Naive thymus-derived CD4-positive, alpha-beta T cell (primary cell): ENCODE measurements at regions not wholly inside any gene's neighbourhood (a gene's known extent, or its start where the extent isn't known, plus 50 kb on each side); places are given as distances from the start of the nearest gene placed in this dataset.

ENCODE experiments used
- ATAC-seq: fragments of 150-1000 bp; cut with Tn5 transposase; 2 replicates; pipeline ENCODE4 v1.10.0; 2021; ENCODE audit warnings: mild to moderate bottlenecking, moderate library complexity
- CTCF ChIA-PET: fragments of 350-600 bp; sonication (Branson Sonifier 250); formaldehyde crosslinking; loops from one replicate; lab custom pipeline; 2021; ENCODE audit warnings: antibody characterized with exemption; lab: Charles Lee
- POLR2A ChIA-PET: fragments of 350-600 bp; sonication (Branson Sonifier 250); formaldehyde crosslinking; loops from one replicate; lab custom pipeline; 2021; ENCODE audit warnings: antibody characterized with exemption, inconsistent platforms; lab: Charles Lee
- DNase-seq, 9 donors: peaks; one replicate each; pipeline versions ENCODE4 v3.0.0 to v3.0.0-alpha.2; 2020 to 2022; ENCODE audit warnings: mixed read lengths in 1 of 9
- H3K27ac ChIP-seq: one replicate; pipeline ENCODE4 v1.7.0; 2013; ENCODE audit warnings: mild to moderate bottlenecking, low read depth, low read length, moderate library complexity
- H3K27me3 ChIP-seq, 2 donors: one replicate each; pipeline ENCODE4 v1.7.0; 2013; ENCODE audit warnings: low read length in 2 of 2, mild to moderate bottlenecking in 2 of 2, moderate library complexity in 2 of 2; ENCODE audit not compliant: control insufficient read depth in 2 of 2, insufficient read depth in 2 of 2
- H3K36me3 ChIP-seq, 3 experiments: 1 replicate in 2 of 3; 2 replicates in 1 of 3; pipeline ENCODE4 v1.7.0; 2013; ENCODE audit warnings: low read length in 3 of 3, mild to moderate bottlenecking in 3 of 3, moderate library complexity in 1 of 3; ENCODE audit not compliant: insufficient read depth in 3 of 3, control insufficient read depth in 2 of 3
- H3K4me1 ChIP-seq, 2 donors: one replicate each; pipeline ENCODE4 v1.7.0; 2013; ENCODE audit warnings: low read length in 2 of 2, mild to moderate bottlenecking in 2 of 2, moderate library complexity in 1 of 2; ENCODE audit not compliant: control insufficient read depth in 2 of 2, insufficient read depth in 2 of 2
- H3K4me3 ChIP-seq: 2 replicates; pipeline ENCODE4 v1.7.0; 2013; ENCODE audit warnings: mild to moderate bottlenecking, low read length
- H3K9me3 ChIP-seq, 3 experiments: 1 replicate in 2 of 3; 2 replicates in 1 of 3; pipeline ENCODE4 v1.7.0; 2013; ENCODE audit warnings: low read length in 3 of 3; ENCODE audit not compliant: control insufficient read depth in 2 of 3
- H3K27ac Mint-ChIP-seq, 9 donors: one replicate each; pipeline ENCODE4 v1.8.0; 2020 to 2022; ENCODE audit warnings: mixed read lengths in 9 of 9, mild to moderate bottlenecking in 8 of 9, moderate library complexity in 5 of 9, inconsistent platforms in 2 of 9
- H3K27me3 Mint-ChIP-seq, 5 donors: one replicate each; pipeline ENCODE4 v1.8.0; 2021 to 2022; ENCODE audit warnings: mixed read lengths in 5 of 5, mild to moderate bottlenecking in 1 of 5
- H3K36me3 Mint-ChIP-seq, 5 donors: one replicate each; pipeline ENCODE4 v1.8.0; 2020 to 2022; ENCODE audit warnings: mixed read lengths in 5 of 5, mild to moderate bottlenecking in 3 of 5, inconsistent platforms in 1 of 5
- H3K4me1 Mint-ChIP-seq, 7 donors: one replicate each; pipeline ENCODE4 v1.8.0; 2020 to 2022; ENCODE audit warnings: mixed read lengths in 7 of 7, mild to moderate bottlenecking in 3 of 7, inconsistent platforms in 1 of 7
- H3K4me3 Mint-ChIP-seq, 10 donors: one replicate each; pipeline ENCODE4 v1.8.0; 2020 to 2022; ENCODE audit warnings: mild to moderate bottlenecking in 10 of 10, mixed read lengths in 10 of 10, moderate library complexity in 6 of 10, inconsistent platforms in 2 of 10
- H3K9me3 Mint-ChIP-seq, 11 donors: one replicate each; pipeline ENCODE4 v1.8.0; 2020 to 2022; ENCODE audit warnings: mixed read lengths in 11 of 11, mild to moderate bottlenecking in 4 of 11, inconsistent platforms in 1 of 11, moderate library complexity in 1 of 11
- intact Hi-C, 2 donors: fragments of 100-400 bp; cut with micrococcal nuclease; formaldehyde crosslinking; loops; one replicate each; pipeline ENCODE4 v1.15.1; 2023

DNA sequence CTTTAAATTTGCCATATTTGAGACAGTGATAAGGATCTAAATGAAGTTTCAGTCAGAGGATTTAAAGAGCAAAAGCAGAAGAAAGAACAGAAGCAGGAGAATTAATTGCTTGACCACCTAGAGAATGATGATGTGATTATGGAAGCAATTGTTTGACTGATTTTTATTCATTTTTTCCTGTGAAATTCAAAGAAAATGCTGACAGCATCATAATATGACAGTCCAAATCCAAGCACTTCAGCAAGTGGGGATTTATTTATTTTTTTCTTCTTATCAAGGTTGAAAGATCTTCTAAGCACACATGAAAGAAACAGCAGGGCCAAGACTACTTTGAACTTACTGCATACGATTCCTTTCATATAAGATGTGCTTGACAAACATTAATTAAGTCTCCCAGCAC, 125.2 kb downstream of the BMP2 start:
- no peak overlapping the region for H3K27ac ChIP-seq
- H3K27ac Mint-ChIP-seq: no peak overlapping the region
- H3K4me3 ChIP-seq: no peak overlapping the region
- no peaks in the 10 kb centered on the region for H3K9me3 ChIP-seq
- no peaks in the 10 kb centered on the region for H3K27me3 Mint-ChIP-seq
- no peaks in the 10 kb centered on the region for H3K4me1 ChIP-seq
- H3K27me3 ChIP-seq: no peaks in the 10 kb centered on the region
- CTCF ChIA-PET: no interaction called here
- H3K36me3 ChIP-seq: no peaks in the 10 kb centered on the region
- H3K9me3 Mint-ChIP-seq: peaks cover 0 to 19% (median 5%) of the 10 kb centered on the region in 11 donors
- no peak for ATAC-seq
- POLR2A ChIA-PET: no interaction called here
- intact Hi-C loops: no loop called here
- no peak for DNase-seq
- H3K36me3 Mint-ChIP-seq: peaks cover 0 to 3% (median 0%) of the 10 kb centered on the region in 5 donors
- no peak overlapping the region for H3K4me3 Mint-ChIP-seq
- no peaks in the 10 kb centered on the region for H3K4me1 Mint-ChIP-seq

DNA sequence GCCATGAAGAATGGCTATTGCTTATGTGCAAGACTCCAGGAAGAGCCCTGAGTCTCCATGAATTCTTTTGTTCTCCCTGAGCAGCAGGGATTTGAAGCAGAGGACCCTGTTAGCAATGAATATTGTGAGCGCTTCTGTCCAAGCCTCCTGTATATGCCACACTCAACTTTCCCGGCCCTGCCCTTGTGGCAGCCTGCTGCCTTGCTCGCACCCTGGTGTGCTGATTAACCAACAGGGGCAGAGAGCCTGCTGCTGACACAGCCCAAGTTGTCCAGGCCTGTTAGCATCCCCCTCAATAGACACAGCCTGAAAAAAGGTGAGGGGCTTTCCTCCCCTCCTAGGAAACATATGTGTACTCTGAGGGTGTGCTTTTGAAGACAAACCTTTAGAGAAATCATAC, 131.4 kb downstream of the BMP2 start:
- ChIA-PET POLR2A (no interaction called here), CTCF (no interaction called here)
- no peak overlapping the region for H3K27ac ChIP-seq
- intact Hi-C loops: no loop called here
- Mint-ChIP-seq H3K27me3 (no peaks in the 10 kb centered on the region), H3K9me3 (peaks cover 0 to 22% (median 5%) of the 10 kb centered on the region in 11 donors), H3K27ac (no peak overlapping the region), H3K36me3 (no peaks in the 10 kb centered on the region), H3K4me1 (no peaks in the 10 kb centered on the region), H3K4me3 (no peak overlapping the region)
- H3K36me3 ChIP-seq: no peaks in the 10 kb centered on the region
- H3K4me1 ChIP-seq: no peaks in the 10 kb centered on the region
- H3K4me3 ChIP-seq: no peak overlapping the region
- H3K27me3 ChIP-seq: no peaks in the 10 kb centered on the region
- ATAC-seq (no peak), DNase-seq (no peak)
- H3K9me3 ChIP-seq: no peaks in the 10 kb centered on the region

DNA sequence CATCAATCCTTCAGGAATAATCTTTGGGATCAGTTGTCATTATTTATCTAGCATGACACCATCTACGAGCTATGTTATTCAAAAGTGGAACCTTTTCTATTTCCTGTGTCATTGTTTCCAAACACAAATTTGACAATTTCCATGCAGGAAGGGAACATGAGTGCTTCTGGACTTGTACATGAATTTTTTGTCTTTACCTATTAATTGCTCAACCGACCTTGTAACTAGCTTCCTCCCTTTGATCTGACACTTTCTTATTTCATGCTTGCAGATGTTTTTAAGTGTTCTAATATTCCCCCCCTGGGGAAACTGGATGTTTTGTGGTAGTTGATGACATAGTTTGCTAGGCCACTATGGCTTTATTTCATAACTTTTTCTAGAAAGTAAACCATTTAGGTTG, 139.4 kb downstream of the BMP2 start:
- ATAC-seq (no peak), DNase-seq (no peak)
- Mint-ChIP-seq H3K9me3 (peaks cover 0 to 8% (median 2%) of the 10 kb centered on the region in 11 donors), H3K4me1 (no peaks in the 10 kb centered on the region), H3K36me3 (no peaks in the 10 kb centered on the region), H3K27ac (no peak overlapping the region), H3K27me3 (no peaks in the 10 kb centered on the region), H3K4me3 (no peak overlapping the region)
- no peaks in the 10 kb centered on the region for H3K27me3 ChIP-seq
- H3K27ac ChIP-seq: no peak overlapping the region
- H3K4me1 ChIP-seq: no peaks in the 10 kb centered on the region
- no peak overlapping the region for H3K4me3 ChIP-seq
- no peaks in the 10 kb centered on the region for H3K9me3 ChIP-seq
- CTCF ChIA-PET: no interaction called here
- H3K36me3 ChIP-seq: no peaks in the 10 kb centered on the region
- intact Hi-C loops: no loop called here
- POLR2A ChIA-PET: no interaction called here

- Histone ChIP-seq H3K27ac (no peak overlapping the region), H3K36me3 (no peaks in the 10 kb centered on the region), H3K27me3 (no peaks in the 10 kb centered on the region), H3K9me3 (no peaks in the 10 kb centered on the region), H3K4me3 (no peak overlapping the region), H3K4me1 (no peaks in the 10 kb centered on the region)
- no peaks in the 10 kb centered on the region for H3K4me1 Mint-ChIP-seq
- H3K27me3 Mint-ChIP-seq: no peaks in the 10 kb centered on the region
- ChIA-PET POLR2A (no interaction called here), CTCF (no interaction called here)
- no peak overlapping the region for H3K4me3 Mint-ChIP-seq
- no peaks in the 10 kb centered on the region for H3K36me3 Mint-ChIP-seq
- ATAC-seq (no peak), DNase-seq (no peak)
- intact Hi-C loops: no loop called here
- no peak overlapping the region for H3K27ac Mint-ChIP-seq
- peaks cover 0 to 9% (median 2%) of the 10 kb centered on the region in 11 donors for H3K9me3 Mint-ChIP-seq
Measured at GRCh38 chr20:6908673-6909072, 141.2 kb downstream of the BMP2 start.

GRCh38 chr20:6909608-6910007, 142.1 kb downstream of the BMP2 start:
- ChIA-PET CTCF (no interaction called here), POLR2A (no interaction called here)
- Histone ChIP-seq H3K36me3 (no peaks in the 10 kb centered on the region), H3K4me1 (no peaks in the 10 kb centered on the region), H3K27ac (no peak overlapping the region), H3K27me3 (no peaks in the 10 kb centered on the region), H3K4me3 (no peak overlapping the region), H3K9me3 (no peaks in the 10 kb centered on the region)
- H3K27ac Mint-ChIP-seq: no peak overlapping the region
- ATAC-seq (no peak), DNase-seq (no peak)
- peaks cover 0 to 13% (median 2%) of the 10 kb centered on the region in 11 donors for H3K9me3 Mint-ChIP-seq
- no peaks in the 10 kb centered on the region for H3K4me1 Mint-ChIP-seq
- H3K27me3 Mint-ChIP-seq: no peaks in the 10 kb centered on the region
- H3K36me3 Mint-ChIP-seq: no peaks in the 10 kb centered on the region
- intact Hi-C loops: no loop called here
- no peak overlapping the region for H3K4me3 Mint-ChIP-seq

GRCh38 chr20:6914986-6915385, 147.5 kb downstream of the BMP2 start:
- CTCF ChIA-PET: no interaction called here
- intact Hi-C loops: no loop called here
- H3K4me1 ChIP-seq: no peaks in the 10 kb centered on the region

DNA sequence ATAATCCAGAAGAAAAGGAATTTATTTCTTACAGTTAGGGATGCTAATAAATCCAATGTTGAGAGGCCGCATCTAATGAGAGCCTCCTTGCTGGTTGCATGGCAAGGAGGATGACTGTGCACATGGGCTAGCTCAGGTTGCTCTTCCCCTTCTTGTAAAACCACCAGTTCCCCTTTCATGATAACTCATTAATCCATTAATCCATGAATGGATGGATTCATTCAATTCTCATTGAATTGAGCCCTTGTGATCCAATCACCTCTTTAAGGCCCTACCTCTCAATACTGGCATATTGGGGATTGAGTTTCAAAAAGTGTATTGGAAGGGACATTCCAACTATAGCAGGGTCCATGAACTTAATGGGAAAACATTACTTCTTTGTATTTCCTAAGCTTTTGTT, 149.5 kb downstream of the BMP2 start:
- CTCF ChIA-PET: no interaction called here
- no peaks in the 10 kb centered on the region for H3K36me3 Mint-ChIP-seq
- peaks cover 0 to 21% (median 3%) of the 10 kb centered on the region in 11 donors for H3K9me3 Mint-ChIP-seq
- Histone ChIP-seq H3K9me3 (no peaks in the 10 kb centered on the region), H3K27ac (no peak overlapping the region), H3K27me3 (no peaks in the 10 kb centered on the region), H3K36me3 (no peaks in the 10 kb centered on the region), H3K4me1 (no peaks in the 10 kb centered on the region), H3K4me3 (no peak overlapping the region)
- H3K27ac Mint-ChIP-seq: no peak overlapping the region
- H3K4me3 Mint-ChIP-seq: no peak overlapping the region
- intact Hi-C loops: no loop called here
- POLR2A ChIA-PET: no interaction called here
- no peaks in the 10 kb centered on the region for H3K4me1 Mint-ChIP-seq
- H3K27me3 Mint-ChIP-seq: no peaks in the 10 kb centered on the region
- no peak for ATAC-seq
- DNase-seq: no peak

More at GRCh38 chr20:6914986-6915385, 147.5 kb downstream of the BMP2 start:
- H3K4me1 Mint-ChIP-seq: no peaks in the 10 kb centered on the region
- Histone ChIP-seq H3K27ac (no peak overlapping the region), H3K4me3 (no peak overlapping the region), H3K9me3 (no peaks in the 10 kb centered on the region), H3K27me3 (no peaks in the 10 kb centered on the region), H3K36me3 (no peaks in the 10 kb centered on the region)
- H3K27me3 Mint-ChIP-seq: no peaks in the 10 kb centered on the region
- H3K4me3 Mint-ChIP-seq: no peak overlapping the region
- no peaks in the 10 kb centered on the region for H3K36me3 Mint-ChIP-seq
- H3K27ac Mint-ChIP-seq: no peak overlapping the region
- ATAC-seq (no peak), DNase-seq (no peak)
- peaks cover 0 to 22% (median 3%) of the 10 kb centered on the region in 11 donors for H3K9me3 Mint-ChIP-seq
- POLR2A ChIA-PET: no interaction called here
